Stimulated activated naive CD8-positive, alpha-beta T cell treated with anti-CD3 and anti-CD28 coated beads, Interleukin-15, Interleukin-2, amounts not matched to agents 100 U/mL and 50 U/mL, for 24 hours (primary cell): ENCODE measurements at regions not wholly inside any gene's neighbourhood (a gene's known extent, or its start where the extent isn't known, plus 50 kb on each side); places are given as distances from the start of the nearest gene placed in this dataset.
"Not testable (repeated sequence)": the region's sequence is repeated elsewhere in the genome, so short reads cannot be mapped to it uniquely, and the experiment has no call there.

Experiments
- ATAC-seq: fragments of 150-1000 bp; cut with Tn5 transposase; one replicate; pipeline ENCODE4 v1.10.0; 2021
- DNase-seq: peaks from one replicate; pipeline ENCODE4 v3.0.0; 2021

- ATAC-seq, result no peak
- DNase-seq, result no peak
Measured at GRCh38 chr7:16369855-16370254, 51.5 kb downstream of the CRPPA start.

DNA sequence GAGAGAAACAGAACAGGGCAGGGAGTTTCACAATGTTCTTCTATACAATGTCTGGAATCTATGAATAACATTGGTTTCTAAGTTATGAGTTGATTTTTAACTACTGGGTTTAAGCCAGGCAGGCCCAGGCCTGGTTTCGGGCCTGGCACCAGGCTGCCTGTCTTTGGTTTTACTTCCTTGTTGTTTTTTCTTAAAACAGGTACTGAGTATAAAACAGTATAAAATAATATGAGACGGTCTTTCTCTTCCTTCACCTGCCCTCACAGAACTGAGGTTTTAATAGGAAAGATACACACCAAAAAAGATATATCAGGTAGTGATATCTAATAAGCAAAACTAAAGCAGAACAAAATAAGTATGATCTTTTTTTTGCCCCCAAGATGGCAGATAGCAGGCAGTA is 52.0 kb downstream of the CRPPA start:
- ATAC-seq, DNase-seq: not testable (repeated sequence)

- ATAC-seq, result no peak
Measured at GRCh38 chr7:16368885-16369284, 52.5 kb downstream of the CRPPA start.

GRCh38 chr7:16367115-16367514 is 54.2 kb downstream of the CRPPA start:
- DNase-seq (no peak), ATAC-seq (no peak)

More at GRCh38 chr7:16368885-16369284, 52.5 kb downstream of the CRPPA start:
- no peak for DNase-seq

- DNase-seq, result no peak
- ATAC-seq, result no peak
Measured at GRCh38 chr7:16365952-16366351, 55.4 kb downstream of the CRPPA start.

- ATAC-seq (no peak), DNase-seq (no peak)
Measured at GRCh38 chr7:16365177-16365576, 56.2 kb downstream of the CRPPA start.

GRCh38 chr7:16359216-16359615 is 62.1 kb downstream of the CRPPA start:
- DNase-seq (no peak), ATAC-seq (no peak)

DNA sequence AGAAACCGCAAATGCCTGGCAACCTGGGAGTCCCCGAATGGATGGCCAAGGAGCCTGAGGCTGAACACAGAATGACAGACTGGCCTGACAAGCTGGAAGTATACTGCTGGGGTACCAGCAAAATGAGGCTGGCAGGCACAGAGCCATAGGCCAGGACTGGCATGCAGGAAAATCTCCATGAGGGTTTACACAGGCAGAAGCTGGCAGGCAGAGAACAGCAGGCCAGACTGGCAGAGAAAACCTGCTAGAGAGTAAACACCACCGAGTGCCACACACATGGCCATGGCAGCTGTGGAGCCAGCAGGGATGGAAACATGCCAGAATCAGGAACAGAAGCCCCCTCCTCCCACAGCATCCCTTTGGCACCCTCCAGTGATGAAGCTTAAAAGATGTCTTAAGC is 63.4 kb downstream of the CRPPA start:
- no peak for ATAC-seq

DNA sequence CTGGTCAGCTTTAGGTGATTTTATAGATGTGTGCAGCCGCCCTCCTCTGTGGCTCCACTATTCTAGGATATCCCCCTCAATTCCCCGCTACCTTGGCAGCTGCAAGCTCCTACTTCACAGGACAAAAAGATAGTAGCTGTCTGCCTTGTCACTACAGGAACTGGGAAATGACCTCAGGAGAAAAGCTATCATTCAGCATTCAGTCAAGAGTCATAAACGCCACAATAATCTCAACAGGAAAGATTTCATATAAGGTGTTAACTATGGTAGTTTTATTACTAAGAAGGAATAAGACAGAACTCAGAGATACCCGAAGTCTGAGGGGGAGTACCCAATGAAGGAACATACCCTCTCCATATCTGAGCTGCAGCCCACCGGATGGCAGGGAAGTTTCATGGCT is 63.9 kb downstream of the CRPPA start:
- ATAC-seq, result no peak
- no peak for DNase-seq

More for the DNA sequence above, 63.4 kb downstream of the CRPPA start:
- DNase-seq, result no peak

DNA sequence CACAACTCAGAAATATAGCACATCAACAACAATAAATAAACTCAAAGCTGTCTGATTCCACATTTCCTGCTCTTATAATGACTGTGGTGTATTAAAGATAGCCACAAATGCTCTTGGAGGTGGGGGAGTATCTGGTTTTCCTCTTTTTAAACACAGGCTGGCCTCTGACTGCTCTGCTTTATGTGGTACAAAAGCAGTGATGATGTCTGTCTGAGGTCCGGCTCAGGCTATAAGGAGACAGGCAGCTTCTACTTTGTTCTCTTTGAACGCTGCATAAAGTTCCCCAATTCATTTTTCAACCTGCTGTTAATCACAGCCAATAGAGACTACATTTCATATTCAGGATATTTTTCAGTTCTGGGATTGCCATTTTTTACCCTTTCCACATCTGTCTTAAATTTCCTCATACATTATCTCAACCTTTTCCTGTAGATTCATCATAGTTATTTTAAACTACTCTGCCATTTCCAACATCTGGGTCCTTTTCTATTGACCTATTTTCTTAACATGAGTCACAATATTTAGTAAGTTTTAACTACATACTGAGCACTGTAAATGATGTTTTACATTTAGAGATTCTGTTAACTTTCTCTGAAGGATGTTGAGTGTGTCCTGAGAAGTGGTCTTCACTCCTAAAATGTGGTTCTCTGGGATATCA is 64.9 kb downstream of the CRPPA start:
- DNase-seq, result no peak

GRCh38 chr7:16354573-16354972 is 66.8 kb downstream of the CRPPA start:
- no peak for DNase-seq
- ATAC-seq, result no peak

More for the DNA sequence above, 64.9 kb downstream of the CRPPA start:
- no peak for ATAC-seq

DNA sequence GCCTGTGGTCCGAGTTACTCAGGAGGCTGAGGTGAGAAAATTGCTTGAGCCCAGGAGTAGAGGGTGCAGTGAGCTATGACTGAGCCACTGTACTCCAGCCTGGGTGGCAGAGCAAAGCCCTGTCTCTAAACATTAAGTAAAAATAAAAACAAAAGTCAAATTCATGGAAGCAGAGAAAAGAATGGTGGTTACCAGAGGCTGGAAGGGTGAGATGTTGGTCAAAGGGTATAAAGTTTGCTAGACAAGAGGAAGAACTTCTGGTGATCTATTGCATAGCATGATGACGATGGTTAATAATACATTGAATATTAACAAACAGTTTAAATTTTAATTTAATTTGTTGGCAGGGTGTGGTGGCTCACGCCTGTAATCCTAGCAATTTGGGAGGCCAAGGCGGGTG is 68.1 kb downstream of the CRPPA start:
- ATAC-seq (no peak), DNase-seq (no peak)

DNA sequence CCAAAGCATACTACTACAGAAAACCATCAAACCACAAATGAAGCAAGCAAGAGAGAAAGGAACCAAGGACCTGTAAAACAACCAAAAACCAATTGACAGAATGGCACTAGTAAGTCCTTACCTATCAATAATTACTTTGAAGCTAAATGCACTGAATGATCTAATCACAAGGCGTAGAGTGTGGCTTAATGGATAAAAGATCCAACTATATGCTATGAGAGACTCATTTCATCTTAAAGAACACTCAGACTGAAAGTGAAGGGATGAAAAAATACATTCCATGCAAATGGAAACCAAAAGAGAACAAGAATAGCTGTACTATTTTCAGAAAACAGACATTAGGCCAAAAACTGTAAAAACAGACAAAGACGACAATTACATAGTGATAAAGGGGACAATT is 70.7 kb downstream of the CRPPA start:
- ATAC-seq (no peak), DNase-seq (no peak)

DNA sequence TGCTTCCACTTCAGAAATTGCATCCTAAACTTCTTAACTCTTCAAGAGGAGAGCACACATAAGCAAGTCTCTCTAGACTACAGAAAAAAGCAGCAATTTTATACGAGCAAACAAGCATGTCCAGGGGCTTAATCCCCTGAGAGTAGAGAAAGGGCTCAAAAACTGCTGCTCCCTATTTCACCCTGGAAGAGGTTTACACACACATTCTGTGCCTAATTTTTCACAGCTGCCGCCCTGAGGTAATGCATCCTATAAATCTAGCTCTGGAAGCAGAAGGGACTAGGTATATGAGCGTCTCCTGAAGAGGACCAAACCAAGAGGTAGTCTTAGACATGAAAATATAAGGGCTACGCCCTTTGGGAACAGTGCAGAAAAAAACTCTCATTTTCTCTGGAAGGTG is 73.1 kb downstream of the CRPPA start:
- no peak for ATAC-seq
- DNase-seq, result no peak

DNA sequence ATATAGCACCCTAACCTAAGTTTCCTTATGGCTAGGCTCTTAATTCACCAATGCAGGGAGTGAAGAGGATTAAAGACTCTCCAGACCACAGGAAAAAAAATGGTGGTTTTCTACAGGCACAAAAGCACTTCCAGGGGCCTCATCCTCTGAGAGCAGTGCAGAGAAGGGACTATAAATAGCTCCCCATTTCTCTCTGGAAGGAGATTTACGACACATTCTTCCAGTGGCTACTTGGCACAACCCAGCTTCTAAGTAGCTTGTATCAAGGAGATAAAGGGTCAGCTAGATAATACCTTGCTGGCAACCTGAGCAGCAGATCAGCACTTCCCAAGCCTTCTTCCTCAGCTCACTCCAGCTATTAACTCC is 73.5 kb downstream of the CRPPA start:
- DNase-seq (no peak), ATAC-seq (no peak)

DNA sequence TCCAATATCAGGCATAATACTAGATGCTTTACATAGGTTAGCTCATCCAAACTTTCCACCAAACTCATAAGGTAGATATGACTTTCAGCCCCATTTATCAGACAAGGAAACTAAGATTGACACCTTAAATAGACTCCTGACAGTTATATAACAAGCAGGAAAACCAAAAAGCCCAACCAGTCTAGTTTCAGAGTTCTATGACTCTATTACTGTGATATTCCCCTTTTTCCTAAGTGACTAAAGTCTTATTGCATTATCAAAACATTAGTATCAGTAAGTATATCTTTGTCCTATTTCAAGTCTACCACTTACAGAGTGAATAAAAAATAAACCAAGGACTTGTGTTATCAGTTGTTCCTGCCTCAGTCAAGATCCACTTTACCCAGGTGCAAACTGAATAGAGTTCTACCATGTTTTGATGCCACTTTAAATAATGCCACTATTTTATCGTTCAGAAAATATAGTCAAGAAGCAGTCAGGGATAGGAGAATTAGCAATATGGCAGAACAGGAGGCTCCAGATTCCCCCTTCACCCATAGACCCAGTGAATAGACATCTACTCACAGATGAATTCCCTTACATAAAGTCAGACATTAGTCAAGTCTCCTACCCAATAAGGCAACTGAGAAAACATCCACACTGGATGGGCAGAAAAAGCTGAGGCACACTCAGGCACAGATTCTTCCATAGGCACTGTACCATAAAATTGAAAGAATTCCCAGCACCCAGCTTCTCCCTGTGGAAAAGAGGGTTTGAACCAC is 74.1 kb downstream of the CRPPA start:
- DNase-seq (no peak), ATAC-seq (no peak)

DNA sequence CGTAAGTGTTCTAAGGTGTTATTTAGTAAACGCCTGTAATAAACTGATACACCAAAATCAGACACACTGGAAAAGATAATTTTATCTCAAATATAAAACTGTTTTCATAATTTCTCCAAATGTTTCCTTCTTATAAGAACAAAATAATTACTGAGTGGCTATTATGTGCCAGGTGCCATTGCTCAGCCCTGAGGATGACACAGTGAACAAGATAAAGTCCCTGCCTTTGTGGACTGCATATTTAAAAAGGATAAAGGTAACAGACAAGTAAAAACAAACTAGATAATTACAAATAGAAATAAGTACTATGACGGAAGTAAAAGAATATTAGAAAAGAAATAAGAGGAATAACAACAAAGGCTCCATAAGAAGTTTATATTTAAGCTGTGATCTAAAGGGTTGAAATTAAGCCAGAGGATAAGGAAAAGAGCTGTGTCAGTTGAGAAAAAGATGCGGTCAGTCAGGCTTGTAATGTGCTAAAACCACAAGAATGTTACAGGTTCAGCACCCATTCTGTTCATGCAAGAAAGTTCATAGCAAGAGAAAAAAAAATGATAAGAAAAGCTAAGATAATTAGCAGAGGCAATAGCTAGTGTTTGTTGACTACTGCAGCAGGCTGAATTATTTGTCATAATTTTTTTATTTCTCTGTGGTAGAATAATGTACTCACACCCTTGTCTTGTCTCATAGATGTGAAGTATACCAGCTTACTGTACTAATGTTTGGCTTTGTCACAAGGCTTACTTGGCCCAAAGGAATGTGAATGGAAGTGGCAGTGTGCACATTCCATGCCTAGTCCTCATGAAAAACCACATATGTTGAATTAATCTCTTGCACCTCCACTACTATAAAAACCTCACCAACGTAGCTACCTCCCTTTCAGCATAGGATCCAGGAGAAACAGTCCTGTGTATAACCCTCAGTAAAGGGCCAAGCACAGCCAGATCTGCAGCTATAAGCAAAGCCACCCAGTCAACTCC is 75.1 kb downstream of the CRPPA start:
- ATAC-seq, result no peak
- no peak for DNase-seq

DNA sequence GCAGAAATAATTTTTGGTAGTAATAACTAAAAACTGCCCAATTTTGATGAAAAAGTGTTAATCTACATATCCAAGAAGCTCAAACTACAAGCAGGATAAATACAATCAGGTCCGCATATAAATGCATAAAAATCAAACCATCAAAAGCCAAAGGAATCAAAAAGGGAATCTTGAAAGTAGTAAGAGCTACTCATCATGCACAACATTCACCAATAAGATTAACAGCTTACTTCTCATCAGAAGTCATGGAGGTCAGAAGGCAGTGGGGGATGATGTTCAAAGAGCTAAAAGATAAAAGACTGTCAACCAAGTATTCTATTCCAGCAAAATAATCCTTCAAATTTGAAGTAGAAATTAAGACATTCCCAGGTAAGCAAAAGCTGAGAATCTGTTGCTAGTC is 76.4 kb downstream of the CRPPA start:
- DNase-seq, result no peak

DNA sequence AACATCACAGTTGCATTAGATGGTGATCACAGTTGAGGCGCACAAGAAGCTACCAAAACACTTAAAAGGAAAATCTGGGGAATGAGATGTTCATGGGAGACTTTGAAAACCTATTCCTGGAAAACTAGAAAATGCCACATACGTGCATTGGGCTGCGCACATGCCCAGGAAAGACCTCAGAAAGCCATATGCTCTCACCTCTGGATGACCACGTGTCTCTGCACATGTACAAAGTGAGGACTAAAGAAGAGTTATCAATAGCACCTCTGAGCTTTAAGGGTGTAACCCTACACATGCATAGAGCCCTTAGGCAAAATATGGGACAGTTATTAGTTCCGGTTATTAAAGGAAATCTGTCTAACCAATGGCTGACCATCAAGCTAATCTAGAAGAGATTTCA is 77.7 kb downstream of the CRPPA start:
- ATAC-seq (no peak), DNase-seq (no peak)

More for the DNA sequence above, 76.4 kb downstream of the CRPPA start:
- no peak for ATAC-seq

- ATAC-seq (no peak), DNase-seq (no peak)
Measured at GRCh38 chr7:16338065-16338464, 83.3 kb downstream of the CRPPA start.

- DNase-seq (no peak), ATAC-seq (no peak)
Measured at GRCh38 chr7:16326106-16326505, 95.2 kb downstream of the CRPPA start.

DNA sequence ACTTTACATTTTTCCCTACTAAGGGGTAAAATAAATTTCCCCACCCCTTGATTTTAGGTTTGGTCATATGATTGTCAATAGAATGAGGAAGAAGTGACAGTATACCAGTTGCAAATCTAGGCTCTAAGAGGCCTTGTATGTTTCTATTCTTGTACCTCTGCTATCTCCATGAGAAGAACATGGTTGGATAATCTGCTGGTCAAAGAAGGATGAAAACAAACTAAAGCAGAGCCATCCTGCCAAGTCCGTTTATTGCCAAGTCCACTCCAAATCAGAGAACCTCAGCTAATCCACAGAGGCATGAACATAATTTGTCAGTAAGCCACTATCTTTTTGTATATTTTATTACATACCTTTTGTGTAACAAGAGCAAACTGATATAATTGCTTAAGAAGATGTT is 98.0 kb downstream of the CRPPA start:
- DNase-seq, result no peak

More for the DNA sequence above, 98.0 kb downstream of the CRPPA start:
- ATAC-seq, result no peak
